Thymus (tissue), 11 donors: ENCODE measurements at regions not wholly inside any gene's neighbourhood (a gene's known extent, or its start where the extent isn't known, plus 50 kb on each side); places are given as distances from the start of the nearest gene placed in this dataset.

ENCODE experiments used
- DNase-seq, 9 donors: peaks; one replicate each; pipeline ENCODE4 v3.0.0-alpha.2; 2013; ENCODE audit warnings: low spot score in 9 of 9, low read depth in 6 of 9, missing footprints in 1 of 9
- H3K27ac ChIP-seq, 2 donors: one replicate each; pipeline ENCODE4 v1.5.1; 2013; ENCODE audit warnings: control low read depth in 1 of 2, low read depth in 1 of 2, low read length in 1 of 2, mild to moderate bottlenecking in 1 of 2, moderate library complexity in 1 of 2
- H3K27me3 ChIP-seq, 2 donors: one replicate each; pipeline ENCODE4 v1.5.1; 2013; ENCODE audit warnings: low read length in 1 of 2; ENCODE audit not compliant: control insufficient read depth in 2 of 2, insufficient read depth in 1 of 2
- H3K36me3 ChIP-seq, 2 donors: one replicate each; pipeline ENCODE4 v1.5.1; 2013; ENCODE audit warnings: low read length in 1 of 2, mild to moderate bottlenecking in 1 of 2, moderate library complexity in 1 of 2; ENCODE audit not compliant: control insufficient read depth in 2 of 2, insufficient read depth in 2 of 2
- H3K4me1 ChIP-seq, 2 donors: one replicate each; pipeline ENCODE4 v1.5.1; 2013; ENCODE audit warnings: low read length in 2 of 2; ENCODE audit not compliant: control insufficient read depth in 2 of 2, insufficient read depth in 2 of 2
- H3K4me3 ChIP-seq, 2 donors: one replicate each; pipeline ENCODE4 v1.5.1; 2013; ENCODE audit warnings: low read length in 2 of 2, control low read depth in 1 of 2, mild to moderate bottlenecking in 1 of 2
- H3K9me3 ChIP-seq, 2 donors: one replicate each; pipeline ENCODE4 v1.5.1; 2013; ENCODE audit warnings: low read length in 1 of 2, mild to moderate bottlenecking in 1 of 2; ENCODE audit not compliant: control insufficient read depth in 2 of 2, insufficient read depth in 1 of 2
- WGBS: extraction: QIAGEN DNeasy Blood & Tissue Kit; methylation state at CpG from one replicate; pipeline ENCODE4 v1.1.7; 2013; 5-methylcytosine and 5-hydroxymethylcytosine counted together
- donor health status: healthy.

DNA sequence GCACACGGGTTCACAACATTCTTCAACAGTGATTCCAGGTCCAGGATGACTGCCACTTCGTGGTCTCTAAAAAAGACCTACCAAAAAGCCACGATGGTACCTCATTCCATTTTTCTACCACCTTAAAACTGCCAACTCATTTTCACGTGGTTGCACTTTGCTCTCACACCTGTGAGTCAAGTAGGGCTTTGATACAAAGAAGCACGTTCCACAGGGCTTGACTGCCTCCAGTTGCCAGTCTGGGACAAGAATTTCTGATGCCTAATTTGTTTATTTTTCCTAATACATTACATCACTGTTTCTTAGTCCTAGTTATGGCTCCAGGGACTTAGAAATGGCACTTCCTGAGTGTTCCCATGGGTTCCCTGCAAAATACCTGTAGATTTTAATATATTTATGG is 911.6 kb upstream of the EEF2KMT start:
- 58% methylated on average over 5 of the region's 5 CpGs for WGBS
- Histone ChIP-seq H3K27me3 (no peaks in the 10 kb centered on the region), H3K4me3 (no peak overlapping the region), H3K36me3 (no peaks in the 10 kb centered on the region), H3K4me1 (no peaks in the 10 kb centered on the region), H3K27ac (no peak overlapping the region), H3K9me3 (no peaks in the 10 kb centered on the region)
- no peak for DNase-seq

DNA sequence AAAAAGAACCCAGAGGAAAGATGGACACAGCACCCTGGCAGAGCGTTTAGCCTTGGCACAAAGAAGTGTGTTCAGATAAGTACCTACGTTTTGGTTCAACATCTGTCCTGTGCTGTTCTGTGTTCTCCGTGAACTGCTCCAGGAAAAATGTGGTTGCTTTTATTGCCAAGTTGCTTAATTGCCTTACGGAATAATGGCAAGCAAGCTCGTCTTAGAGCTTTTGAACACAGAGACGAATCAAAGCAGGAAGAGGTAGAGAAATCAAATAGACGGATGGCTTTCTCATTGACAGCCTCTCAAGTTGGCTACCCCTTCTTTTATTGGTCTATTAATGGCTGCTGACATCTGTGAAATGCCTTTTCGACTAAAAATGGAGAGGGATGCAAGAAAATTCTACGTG is 911.1 kb upstream of the EEF2KMT start:
- no peak for DNase-seq
- Histone ChIP-seq H3K36me3 (no peaks in the 10 kb centered on the region), H3K27ac (no peak overlapping the region), H3K27me3 (no peaks in the 10 kb centered on the region), H3K4me3 (no peak overlapping the region), H3K4me1 (no peaks in the 10 kb centered on the region), H3K9me3 (no peaks in the 10 kb centered on the region)
- 60% methylated on average over 9 of the region's 9 CpGs for WGBS

DNA sequence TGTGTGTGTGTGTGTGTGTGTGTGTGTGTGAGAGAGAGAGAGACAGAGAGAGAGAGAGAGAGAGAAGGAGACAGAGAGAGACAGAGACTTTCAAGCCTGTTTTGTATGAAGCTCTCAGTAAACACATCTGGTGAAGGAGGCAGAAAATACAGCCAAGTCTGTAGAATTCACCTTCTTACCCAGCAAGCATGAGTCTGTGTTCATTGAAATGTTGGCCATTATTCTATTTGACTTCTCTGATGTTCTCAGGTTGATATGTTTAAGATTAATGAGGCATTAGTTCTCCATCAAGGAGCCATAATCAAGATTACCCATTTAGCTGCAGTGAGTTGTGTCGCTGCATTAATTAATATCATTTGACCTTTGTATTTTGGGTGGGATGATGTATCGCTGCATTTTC is 895.8 kb upstream of the EEF2KMT start:
- no peaks in the 10 kb centered on the region for H3K27me3 ChIP-seq
- H3K4me3 ChIP-seq: no peak overlapping the region
- DNase-seq: no peak
- H3K9me3 ChIP-seq: no peaks in the 10 kb centered on the region
- no peaks in the 10 kb centered on the region for H3K36me3 ChIP-seq
- H3K27ac ChIP-seq: no peak overlapping the region
- no peaks in the 10 kb centered on the region for H3K4me1 ChIP-seq
- WGBS: 95% methylated on average over 2 of the region's 2 CpGs

DNA sequence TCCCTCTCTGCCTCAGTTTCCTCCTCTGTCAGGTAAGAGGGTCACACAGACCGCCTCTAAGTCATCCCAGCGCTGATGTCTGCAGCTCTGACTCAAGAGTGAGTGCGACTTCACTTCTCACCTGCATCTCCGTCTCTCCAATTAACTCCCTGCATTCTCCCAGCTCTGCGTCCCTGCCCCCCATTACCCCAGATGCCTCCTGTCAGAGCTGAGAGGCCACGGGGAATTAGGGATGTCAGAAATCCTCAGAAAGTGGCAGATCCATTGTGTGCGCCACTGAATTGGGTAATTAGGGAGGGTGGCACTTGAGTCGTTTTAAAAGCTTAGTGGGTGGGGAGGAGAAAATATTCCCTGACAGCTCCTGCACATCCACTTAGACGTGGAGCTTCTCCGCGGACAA is 885.4 kb upstream of the EEF2KMT start:
- Histone ChIP-seq H3K27ac (no peak overlapping the region), H3K4me1 (no peaks in the 10 kb centered on the region), H3K27me3 (no peaks in the 10 kb centered on the region), H3K4me3 (no peak overlapping the region), H3K9me3 (no peaks in the 10 kb centered on the region), H3K36me3 (no peaks in the 10 kb centered on the region)
- DNase-seq: no peak
- WGBS: 52% methylated on average over 11 of the region's 11 CpGs

DNA sequence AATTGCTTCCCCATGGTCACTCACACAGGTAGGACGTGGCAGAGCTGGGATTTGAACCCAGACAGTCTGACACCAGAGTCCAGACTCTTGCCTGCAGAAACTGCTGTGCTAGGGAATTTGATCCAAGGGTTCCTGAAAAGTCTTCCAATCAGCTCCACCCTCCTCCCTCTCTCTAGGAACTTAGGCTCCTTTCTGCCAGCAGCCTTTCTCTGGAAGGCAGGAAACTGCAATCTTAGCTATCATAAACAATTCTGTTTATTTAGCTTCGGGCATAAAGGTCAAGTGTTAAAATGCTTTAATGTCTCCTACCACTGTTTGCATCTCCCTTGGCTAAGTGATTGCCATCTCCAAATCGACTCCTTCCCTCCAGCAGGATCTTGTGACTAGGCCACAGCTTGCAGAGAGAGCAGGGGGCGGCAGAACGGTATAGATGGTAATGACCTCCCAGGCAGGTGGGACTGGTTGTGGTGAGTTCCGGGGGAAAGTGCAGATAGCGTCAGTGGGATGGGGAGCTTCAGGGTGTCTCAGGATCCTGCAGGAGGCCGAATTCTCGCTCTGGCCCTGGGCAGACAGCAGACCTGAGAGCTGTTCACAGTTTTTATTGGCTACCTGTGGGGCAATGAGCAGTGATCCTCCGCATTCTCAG is 882.4 kb upstream of the EEF2KMT start:
- Histone ChIP-seq H3K36me3 (no peaks in the 10 kb centered on the region), H3K4me3 (no peak overlapping the region), H3K4me1 (no peaks in the 10 kb centered on the region), H3K27ac (no peak overlapping the region), H3K9me3 (no peaks in the 10 kb centered on the region), H3K27me3 (no peaks in the 10 kb centered on the region)
- no peak for DNase-seq
- 29% methylated on average over 10 of the region's 10 CpGs for WGBS

DNA sequence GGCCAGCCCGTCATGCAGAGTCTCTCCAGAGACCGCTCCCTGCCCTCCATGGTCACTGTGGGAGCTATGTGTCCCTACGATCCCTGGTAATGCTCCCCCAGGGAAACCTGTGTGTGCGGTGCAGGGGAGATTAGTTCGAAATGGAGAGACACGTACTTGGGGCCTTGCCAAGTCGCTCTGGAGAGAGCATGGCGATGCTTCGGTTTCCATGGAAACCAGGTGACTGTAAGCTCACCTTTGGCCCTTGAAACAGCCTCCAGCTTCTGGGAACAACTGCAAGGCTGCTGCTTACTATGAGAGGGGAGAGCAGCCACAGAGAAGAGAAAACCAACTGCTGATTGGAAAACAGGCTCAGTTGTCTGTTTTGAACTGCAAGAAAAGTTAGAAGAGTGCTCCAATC is 879.7 kb upstream of the EEF2KMT start:
- no peak for DNase-seq
- 89% methylated on average over 9 of the region's 9 CpGs for WGBS
- H3K27ac ChIP-seq: no peak overlapping the region

DNA sequence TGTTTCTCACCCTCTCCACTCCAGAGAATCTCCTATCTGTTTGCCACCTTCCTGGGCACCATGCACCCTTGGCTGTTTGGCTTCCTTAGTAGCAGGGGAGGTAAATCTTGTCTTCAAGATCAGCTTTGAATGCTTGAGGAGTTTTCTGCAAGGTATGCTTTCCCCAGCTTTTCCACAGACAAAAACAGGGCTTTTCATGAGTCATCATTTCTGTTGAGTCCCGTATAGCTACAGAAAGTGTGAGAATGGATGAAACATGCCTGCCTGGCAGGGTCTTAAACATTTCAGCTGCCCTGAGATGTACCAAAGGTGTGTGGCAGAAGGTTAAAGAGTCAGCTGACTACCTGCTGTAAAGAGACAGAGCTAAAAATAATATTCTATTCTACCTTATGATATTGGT is 875.2 kb upstream of the EEF2KMT start:
- DNase-seq: no peak
- Histone ChIP-seq H3K27ac (no peak overlapping the region), H3K27me3 (no peaks in the 10 kb centered on the region), H3K4me3 (no peak overlapping the region), H3K4me1 (no peaks in the 10 kb centered on the region), H3K9me3 (no peaks in the 10 kb centered on the region), H3K36me3 (no peaks in the 10 kb centered on the region)
- 91% methylated on average over 1 of the region's 1 CpG for WGBS

More for the DNA sequence above, 879.7 kb upstream of the EEF2KMT start:
- Histone ChIP-seq H3K27me3 (no peaks in the 10 kb centered on the region), H3K9me3 (no peaks in the 10 kb centered on the region), H3K36me3 (no peaks in the 10 kb centered on the region), H3K4me1 (no peaks in the 10 kb centered on the region), H3K4me3 (no peak overlapping the region)

DNA sequence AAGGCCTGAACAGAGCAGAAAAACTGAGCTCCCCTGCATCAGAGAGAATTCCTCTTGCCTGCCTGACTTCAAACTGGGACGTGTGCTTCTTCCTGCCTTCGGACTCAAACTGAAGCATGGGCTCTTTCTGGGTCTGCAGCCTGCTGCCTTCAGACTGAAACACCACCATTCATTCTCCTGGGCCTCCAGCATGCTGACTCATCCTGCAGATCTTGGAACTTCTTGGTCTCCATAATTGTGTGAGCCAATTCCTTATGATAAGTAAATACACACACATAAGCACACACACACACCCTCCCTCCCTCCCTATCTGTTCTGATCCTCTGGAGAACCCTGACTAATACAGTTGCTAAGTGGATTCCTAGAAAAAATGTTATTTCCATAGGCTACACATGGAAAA is 874.3 kb upstream of the EEF2KMT start:
- DNase-seq: no peak
- Histone ChIP-seq H3K27ac (no peak overlapping the region), H3K4me3 (no peak overlapping the region), H3K9me3 (no peaks in the 10 kb centered on the region), H3K4me1 (no peaks in the 10 kb centered on the region), H3K36me3 (no peaks in the 10 kb centered on the region), H3K27me3 (no peaks in the 10 kb centered on the region)
- WGBS: 86% methylated on average over 2 of the region's 2 CpGs

DNA sequence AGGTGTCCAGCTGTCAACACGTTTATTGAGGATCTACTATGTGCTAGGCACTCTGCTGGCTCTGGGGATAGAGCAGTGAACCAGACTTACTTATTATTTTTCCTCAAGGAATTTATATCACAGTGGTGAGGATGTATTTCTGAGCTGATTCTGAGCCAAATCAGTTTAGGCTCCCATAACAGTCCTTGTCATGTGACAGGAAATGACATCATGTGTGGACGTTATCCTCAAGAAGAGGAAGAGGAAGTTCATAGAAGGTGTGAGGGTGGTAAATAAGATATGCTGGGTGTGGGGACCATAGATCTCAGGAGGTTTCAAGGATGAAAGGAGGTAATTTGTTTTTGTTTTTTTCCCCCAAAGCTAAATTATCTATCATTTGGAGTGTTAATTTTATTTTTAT is 873.5 kb upstream of the EEF2KMT start:
- 47% methylated on average over 2 of the region's 2 CpGs for WGBS
- Histone ChIP-seq H3K27me3 (no peaks in the 10 kb centered on the region), H3K9me3 (no peaks in the 10 kb centered on the region), H3K4me3 (no peak overlapping the region), H3K27ac (no peak overlapping the region), H3K4me1 (no peaks in the 10 kb centered on the region), H3K36me3 (no peaks in the 10 kb centered on the region)
- no peak for DNase-seq

DNA sequence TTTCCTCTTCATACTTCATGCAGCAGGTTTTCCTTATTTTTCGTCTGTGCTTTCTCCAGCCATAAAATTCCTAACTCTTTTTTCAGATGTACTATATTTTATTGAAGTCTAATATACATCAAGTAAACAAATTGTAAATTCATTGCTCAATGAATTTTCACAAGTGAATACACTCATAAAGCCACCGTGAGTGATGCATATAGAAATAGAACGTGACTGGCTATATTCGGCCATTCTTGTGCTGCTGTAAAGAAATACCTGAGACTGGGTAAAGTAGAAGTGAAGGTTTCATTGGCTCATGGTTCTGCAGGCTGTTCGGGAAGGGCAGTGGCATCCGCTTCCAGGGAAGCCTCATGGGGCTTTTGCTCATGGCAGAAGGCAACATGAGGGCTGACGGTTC is 868.4 kb upstream of the EEF2KMT start:
- DNase-seq: no peak
- no peaks in the 10 kb centered on the region for H3K9me3 ChIP-seq
- no peaks in the 10 kb centered on the region for H3K4me1 ChIP-seq
- WGBS: 88% methylated on average over 7 of the region's 7 CpGs
- H3K27ac ChIP-seq: no peak overlapping the region
- H3K27me3 ChIP-seq: no peaks in the 10 kb centered on the region
- no peaks in the 10 kb centered on the region for H3K36me3 ChIP-seq
- H3K4me3 ChIP-seq: no peak overlapping the region
